HEK293 (cell line): ENCODE measurements at regions not wholly inside any gene's neighbourhood (a gene's known extent, or its start where the extent isn't known, plus 50 kb on each side); places are given as distances from the start of the nearest gene placed in this dataset.

ENCODE experiments used
- KLF7 ChIP-seq: fragments of 450-650 bp; formaldehyde crosslinking; IDR thresholded peaks from 2 replicates; pipeline ENCODE4 v1.5.1; 2016; ENCODE audit warnings: missing biosample characterization, missing genetic modification characterization, borderline replicate concordance
- PBX3 ChIP-seq: sonication (generic); formaldehyde crosslinking; IDR thresholded peaks from 2 replicates; pipeline ENCODE4 v1.8.1; 2022; ENCODE audit warnings: mild to moderate bottlenecking, moderate library complexity, missing genetic modification reagents
- RBAK ChIP-seq: fragments of 450-650 bp; formaldehyde crosslinking; IDR thresholded peaks from 2 replicates; pipeline ENCODE4 v1.5.1; 2016; ENCODE audit warnings: missing biosample characterization, missing genetic modification characterization
- ZBTB10 ChIP-seq: fragments of 450-650 bp; formaldehyde crosslinking; IDR thresholded peaks from 2 replicates; pipeline ENCODE4 v1.5.1; 2016; ENCODE audit warnings: missing biosample characterization, missing genetic modification characterization
- ZNF155 ChIP-seq: fragments of 450-650 bp; formaldehyde crosslinking; IDR thresholded peaks from 2 replicates; pipeline ENCODE4 v1.5.1; 2016; ENCODE audit warnings: missing biosample characterization, missing genetic modification characterization
- ZNF274 ChIP-seq, 2 experiments: fragments of 200-500 bp in 1 of 2; fragments of 450-650 bp in 1 of 2; sonication (Bioruptor generic) in 1 of 2; formaldehyde crosslinking in 1 of 2; IDR thresholded peaks; 2 replicates each; pipeline versions ENCODE4 v1.5.1 to v1.6.1; 2014 to 2016; ENCODE audit warnings: borderline replicate concordance in 1 of 2, inconsistent platforms in 1 of 2, low read length in 1 of 2, missing biosample characterization in 1 of 2, missing genetic modification characterization in 1 of 2
- ZNF549 ChIP-seq: fragments of 450-650 bp; IDR thresholded peaks from 2 replicates; pipeline ENCODE4 v1.5.1; 2018; ENCODE audit warnings: missing biosample characterization, missing genetic modification characterization, mild to moderate bottlenecking, inconsistent platforms, moderate library complexity
- ZNF555 ChIP-seq: fragments of 450-650 bp; formaldehyde crosslinking; conservative IDR thresholded peaks from 2 replicates; pipeline ENCODE4 v1.5.1; 2017; ENCODE audit warnings: missing biosample characterization, mild to moderate bottlenecking, missing genetic modification characterization, inconsistent platforms
- ZNF704 ChIP-seq: fragments of 450-650 bp; formaldehyde crosslinking; IDR thresholded peaks from 2 replicates; pipeline ENCODE4 v1.5.1; 2016; ENCODE audit warnings: missing biosample characterization, missing genetic modification characterization
- TF ChIP-seq, protein P1 (sequence below): fragments of 450-650 bp; formaldehyde crosslinking; IDR thresholded peaks from 2 replicates; pipeline ENCODE4 v1.5.1; 2016; ENCODE audit warnings: missing biosample characterization, missing genetic modification characterization
- TF ChIP-seq, protein P2 (sequence below): fragments of 450-650 bp; formaldehyde crosslinking; IDR thresholded peaks from 2 replicates; pipeline ENCODE4 v1.5.0; 2017; ENCODE audit warnings: missing biosample characterization, missing genetic modification characterization, borderline replicate concordance
- TF ChIP-seq, protein P3 (sequence below): IDR thresholded peaks from 2 replicates; pipeline ENCODE4 v1.6.1; 2011; ENCODE audit warnings: mild to moderate bottlenecking, low read depth, low read length, borderline replicate concordance

- TF ChIP-seq ZNF555 (no peak), KLF7 (tag by site-specific recombination) (no peak), ZBTB10 (tag by site-specific recombination) (no peak), ZNF704 (tag by site-specific recombination) (no peak), ZNF274 (IDR thresholded peaks at IDR 0.05; ENCODE audit: low read length) (no peak), ZNF274 (tag by site-specific recombination; IDR thresholded peaks at IDR 0.05; ENCODE audit: borderline replicate concordance) (no peak), PBX3 (CRISPR knock-in tag) (no peak), ZNF155 (tag by site-specific recombination) (no peak), RBAK (tag by site-specific recombination) (no peak), ZNF549 (tag by site-specific recombination) (no peak)
- TF ChIP-seq, protein P1, sequence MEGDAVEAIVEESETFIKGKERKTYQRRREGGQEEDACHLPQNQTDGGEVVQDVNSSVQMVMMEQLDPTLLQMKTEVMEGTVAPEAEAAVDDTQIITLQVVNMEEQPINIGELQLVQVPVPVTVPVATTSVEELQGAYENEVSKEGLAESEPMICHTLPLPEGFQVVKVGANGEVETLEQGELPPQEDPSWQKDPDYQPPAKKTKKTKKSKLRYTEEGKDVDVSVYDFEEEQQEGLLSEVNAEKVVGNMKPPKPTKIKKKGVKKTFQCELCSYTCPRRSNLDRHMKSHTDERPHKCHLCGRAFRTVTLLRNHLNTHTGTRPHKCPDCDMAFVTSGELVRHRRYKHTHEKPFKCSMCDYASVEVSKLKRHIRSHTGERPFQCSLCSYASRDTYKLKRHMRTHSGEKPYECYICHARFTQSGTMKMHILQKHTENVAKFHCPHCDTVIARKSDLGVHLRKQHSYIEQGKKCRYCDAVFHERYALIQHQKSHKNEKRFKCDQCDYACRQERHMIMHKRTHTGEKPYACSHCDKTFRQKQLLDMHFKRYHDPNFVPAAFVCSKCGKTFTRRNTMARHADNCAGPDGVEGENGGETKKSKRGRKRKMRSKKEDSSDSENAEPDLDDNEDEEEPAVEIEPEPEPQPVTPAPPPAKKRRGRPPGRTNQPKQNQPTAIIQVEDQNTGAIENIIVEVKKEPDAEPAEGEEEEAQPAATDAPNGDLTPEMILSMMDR (tag by site-specific recombination), result no peak
- TF ChIP-seq, protein P2, sequence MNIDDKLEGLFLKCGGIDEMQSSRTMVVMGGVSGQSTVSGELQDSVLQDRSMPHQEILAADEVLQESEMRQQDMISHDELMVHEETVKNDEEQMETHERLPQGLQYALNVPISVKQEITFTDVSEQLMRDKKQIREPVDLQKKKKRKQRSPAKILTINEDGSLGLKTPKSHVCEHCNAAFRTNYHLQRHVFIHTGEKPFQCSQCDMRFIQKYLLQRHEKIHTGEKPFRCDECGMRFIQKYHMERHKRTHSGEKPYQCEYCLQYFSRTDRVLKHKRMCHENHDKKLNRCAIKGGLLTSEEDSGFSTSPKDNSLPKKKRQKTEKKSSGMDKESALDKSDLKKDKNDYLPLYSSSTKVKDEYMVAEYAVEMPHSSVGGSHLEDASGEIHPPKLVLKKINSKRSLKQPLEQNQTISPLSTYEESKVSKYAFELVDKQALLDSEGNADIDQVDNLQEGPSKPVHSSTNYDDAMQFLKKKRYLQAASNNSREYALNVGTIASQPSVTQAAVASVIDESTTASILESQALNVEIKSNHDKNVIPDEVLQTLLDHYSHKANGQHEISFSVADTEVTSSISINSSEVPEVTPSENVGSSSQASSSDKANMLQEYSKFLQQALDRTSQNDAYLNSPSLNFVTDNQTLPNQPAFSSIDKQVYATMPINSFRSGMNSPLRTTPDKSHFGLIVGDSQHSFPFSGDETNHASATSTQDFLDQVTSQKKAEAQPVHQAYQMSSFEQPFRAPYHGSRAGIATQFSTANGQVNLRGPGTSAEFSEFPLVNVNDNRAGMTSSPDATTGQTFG, result no peak
- TF ChIP-seq, protein P3, sequence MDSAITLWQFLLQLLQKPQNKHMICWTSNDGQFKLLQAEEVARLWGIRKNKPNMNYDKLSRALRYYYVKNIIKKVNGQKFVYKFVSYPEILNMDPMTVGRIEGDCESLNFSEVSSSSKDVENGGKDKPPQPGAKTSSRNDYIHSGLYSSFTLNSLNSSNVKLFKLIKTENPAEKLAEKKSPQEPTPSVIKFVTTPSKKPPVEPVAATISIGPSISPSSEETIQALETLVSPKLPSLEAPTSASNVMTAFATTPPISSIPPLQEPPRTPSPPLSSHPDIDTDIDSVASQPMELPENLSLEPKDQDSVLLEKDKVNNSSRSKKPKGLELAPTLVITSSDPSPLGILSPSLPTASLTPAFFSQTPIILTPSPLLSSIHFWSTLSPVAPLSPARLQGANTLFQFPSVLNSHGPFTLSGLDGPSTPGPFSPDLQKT, result no peak
These were observed 387.5 kb downstream of the TRIM36 start for GRCh38 chr5:114782177-114782576.
